ENCODE measurements at regions not wholly inside any gene's neighbourhood (a gene's known extent, or its start where the extent isn't known, plus 50 kb on each side); places are given as distances from the start of the nearest gene placed in this dataset.

DNA sequence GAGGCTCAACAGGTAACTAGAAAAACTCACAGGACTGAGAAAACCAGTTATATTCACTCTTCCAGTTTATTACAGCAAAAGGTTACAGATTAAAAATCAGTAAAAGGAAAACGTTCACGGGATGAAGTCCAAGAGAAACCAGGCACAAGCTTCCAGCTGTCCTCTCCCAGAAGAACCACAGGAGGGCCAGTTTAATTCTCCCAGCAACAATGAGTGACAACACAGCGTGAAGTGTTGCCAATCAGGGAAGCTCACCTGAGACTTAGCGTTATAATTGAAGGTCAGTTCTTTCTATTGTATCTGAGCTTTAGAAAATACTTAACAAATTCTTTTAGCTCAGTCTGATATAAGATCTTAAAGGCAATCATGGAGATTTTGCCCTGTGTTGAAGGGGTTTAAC, 65.2 kb upstream of the TNR start:
- DNase-seq (no peak), ATAC-seq (ENCODE audit: insufficient read depth, low FRiP score) (no peak)
- TF ChIP-seq, protein P1, sequence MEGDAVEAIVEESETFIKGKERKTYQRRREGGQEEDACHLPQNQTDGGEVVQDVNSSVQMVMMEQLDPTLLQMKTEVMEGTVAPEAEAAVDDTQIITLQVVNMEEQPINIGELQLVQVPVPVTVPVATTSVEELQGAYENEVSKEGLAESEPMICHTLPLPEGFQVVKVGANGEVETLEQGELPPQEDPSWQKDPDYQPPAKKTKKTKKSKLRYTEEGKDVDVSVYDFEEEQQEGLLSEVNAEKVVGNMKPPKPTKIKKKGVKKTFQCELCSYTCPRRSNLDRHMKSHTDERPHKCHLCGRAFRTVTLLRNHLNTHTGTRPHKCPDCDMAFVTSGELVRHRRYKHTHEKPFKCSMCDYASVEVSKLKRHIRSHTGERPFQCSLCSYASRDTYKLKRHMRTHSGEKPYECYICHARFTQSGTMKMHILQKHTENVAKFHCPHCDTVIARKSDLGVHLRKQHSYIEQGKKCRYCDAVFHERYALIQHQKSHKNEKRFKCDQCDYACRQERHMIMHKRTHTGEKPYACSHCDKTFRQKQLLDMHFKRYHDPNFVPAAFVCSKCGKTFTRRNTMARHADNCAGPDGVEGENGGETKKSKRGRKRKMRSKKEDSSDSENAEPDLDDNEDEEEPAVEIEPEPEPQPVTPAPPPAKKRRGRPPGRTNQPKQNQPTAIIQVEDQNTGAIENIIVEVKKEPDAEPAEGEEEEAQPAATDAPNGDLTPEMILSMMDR (IDR thresholded peaks at IDR 0.05; ENCODE audit: control extremely low read depth, extremely low read depth): no peak
- Histone ChIP-seq H3K27me3 (ENCODE audit: control insufficient read depth in 3 of 3, insufficient read depth in 3 of 3, low read length in 2 of 3) (peaks cover 0 to 4% (median 0%) of the 10 kb centered on the region in 3 donors), H3K27ac (ENCODE audit: low read depth in 1 of 2, low read length in 1 of 2) (no peak overlapping the region), H3K9ac (ENCODE audit: insufficient read depth in 1 of 2, low read length in 2 of 2) (no peak overlapping the region), H3K4me3 (no peak overlapping the region), H3K4me1 (ENCODE audit: control insufficient read depth in 5 of 5, insufficient read depth in 5 of 5, low read length in 5 of 5) (peaks cover 0 to 4% (median 0%) of the 10 kb centered on the region in 5 donors), H3K9me3 (ENCODE audit: control insufficient read depth in 4 of 4, insufficient read depth in 3 of 4, low read length in 3 of 4) (no peaks in the 10 kb centered on the region), H3K36me3 (ENCODE audit: control insufficient read depth in 4 of 4, insufficient read depth in 4 of 4, low read length in 4 of 4) (no peaks in the 10 kb centered on the region)
- 58 to 89% methylated on average over 4 of the region's 4 CpGs for WGBS, 2 donors

DNA sequence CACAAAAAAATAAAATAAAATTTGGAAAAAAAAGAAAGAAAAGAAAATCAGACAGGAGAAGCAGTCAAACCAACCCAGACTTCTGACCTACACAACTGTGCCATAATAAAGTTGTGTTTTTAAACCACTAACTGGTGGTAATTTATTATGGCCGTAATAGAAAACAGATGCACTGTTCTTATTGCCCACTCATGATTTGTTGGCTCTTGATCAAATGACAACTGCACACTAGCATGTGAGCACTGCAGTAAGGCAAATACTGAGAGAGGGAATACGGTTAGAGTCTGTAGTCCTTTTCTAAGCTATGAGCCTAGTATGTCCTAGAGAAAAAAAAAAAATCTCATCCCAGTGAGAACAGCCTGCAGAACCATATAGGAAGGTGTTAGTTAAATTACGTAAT, 61.2 kb upstream of the TNR start:
- H3K9me3 ChIP-seq (ENCODE audit: control insufficient read depth in 4 of 4, insufficient read depth in 3 of 4, low read length in 3 of 4): no peaks in the 10 kb centered on the region
- DNase-seq: no peak
- H3K27ac ChIP-seq (ENCODE audit: low read depth in 1 of 2, low read length in 1 of 2): no peak overlapping the region
- H3K36me3 ChIP-seq (ENCODE audit: control insufficient read depth in 4 of 4, insufficient read depth in 4 of 4, low read length in 4 of 4): no peaks in the 10 kb centered on the region
- H3K4me3 ChIP-seq: no peak overlapping the region
- peaks cover 0 to 4% (median 0%) of the 10 kb centered on the region in 5 donors for H3K4me1 ChIP-seq (ENCODE audit: control insufficient read depth in 5 of 5, insufficient read depth in 5 of 5, low read length in 5 of 5)
- TF ChIP-seq, protein P1 (IDR thresholded peaks at IDR 0.05; ENCODE audit: control extremely low read depth, extremely low read depth): no peak
- H3K9ac ChIP-seq (ENCODE audit: insufficient read depth in 1 of 2, low read length in 2 of 2): no peak overlapping the region
- no peaks in the 10 kb centered on the region for H3K27me3 ChIP-seq (ENCODE audit: control insufficient read depth in 3 of 3, insufficient read depth in 3 of 3, low read length in 2 of 3)
- WGBS, 2 donors: 87 to 96% methylated on average over 3 of the region's 3 CpGs
- ATAC-seq (ENCODE audit: insufficient read depth, low FRiP score): no peak

DNA sequence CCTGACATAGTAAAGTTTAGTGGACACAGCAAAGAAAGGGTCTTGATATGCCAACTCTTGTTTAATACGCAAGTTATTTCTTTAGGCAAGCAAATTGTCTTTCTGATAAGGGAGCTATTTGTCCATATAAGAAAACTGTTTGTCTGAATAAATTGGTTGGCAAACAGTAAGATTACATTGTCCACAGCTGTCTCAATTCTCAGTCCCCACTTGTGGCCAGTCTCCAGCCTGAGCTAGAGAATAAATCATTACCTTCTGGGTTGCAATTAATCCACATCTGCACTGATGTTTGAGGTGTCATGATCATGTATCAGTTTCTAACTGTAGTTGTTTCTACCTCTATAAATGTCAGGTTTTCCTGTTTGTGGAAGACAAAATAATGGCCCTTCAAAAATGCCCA, 60.0 kb upstream of the TNR start:
- no peak overlapping the region for H3K27ac ChIP-seq (ENCODE audit: low read depth in 1 of 2, low read length in 1 of 2)
- ATAC-seq (ENCODE audit: insufficient read depth, low FRiP score) (no peak), DNase-seq (no peak)
- no peak overlapping the region for H3K9ac ChIP-seq (ENCODE audit: insufficient read depth in 1 of 2, low read length in 2 of 2)
- H3K9me3 ChIP-seq (ENCODE audit: control insufficient read depth in 4 of 4, insufficient read depth in 3 of 4, low read length in 3 of 4): no peaks in the 10 kb centered on the region
- TF ChIP-seq, protein P1 (IDR thresholded peaks at IDR 0.05; ENCODE audit: control extremely low read depth, extremely low read depth): no peak
- H3K4me1 ChIP-seq (ENCODE audit: control insufficient read depth in 5 of 5, insufficient read depth in 5 of 5, low read length in 5 of 5): peaks cover 0 to 4% (median 0%) of the 10 kb centered on the region in 5 donors
- H3K36me3 ChIP-seq (ENCODE audit: control insufficient read depth in 4 of 4, insufficient read depth in 4 of 4, low read length in 4 of 4): no peaks in the 10 kb centered on the region
- 84 to 86% methylated on average over 1 of the region's 1 CpG for WGBS, 2 donors
- H3K4me3 ChIP-seq: no peak overlapping the region
- H3K27me3 ChIP-seq (ENCODE audit: control insufficient read depth in 3 of 3, insufficient read depth in 3 of 3, low read length in 2 of 3): no peaks in the 10 kb centered on the region

DNA sequence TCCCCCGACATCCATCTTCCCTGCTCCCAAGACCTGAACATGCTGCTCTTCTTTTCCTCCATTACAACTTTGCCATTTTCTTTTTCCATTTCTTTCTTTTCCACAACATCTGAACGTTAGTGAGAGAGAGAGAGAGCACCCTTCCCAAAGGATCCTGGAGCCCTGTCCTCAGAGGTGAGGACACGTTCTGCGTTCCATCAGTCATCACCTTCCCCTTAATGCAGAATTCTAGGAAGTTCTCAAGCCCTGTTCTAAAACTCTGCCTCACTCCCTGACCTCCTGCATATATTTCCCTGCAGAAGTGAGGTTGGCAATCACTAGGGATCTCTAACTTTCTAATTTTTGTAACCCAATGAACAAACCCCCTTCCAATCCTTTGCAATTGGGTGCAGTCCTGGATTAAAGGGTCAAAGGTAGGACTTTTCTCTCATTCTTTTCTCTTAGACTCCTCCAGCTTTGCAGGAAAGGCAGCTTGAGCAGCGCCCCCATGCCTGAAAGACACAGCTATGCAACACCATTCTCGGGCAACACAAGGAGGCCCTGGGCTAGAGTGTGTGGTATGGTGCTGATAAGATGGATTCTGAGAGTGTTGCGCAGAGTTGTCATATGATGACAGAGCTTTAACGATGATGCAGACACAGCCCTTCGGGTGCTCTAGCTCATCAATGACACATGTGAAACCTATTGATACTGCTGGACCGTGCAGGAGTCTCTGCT, 59.2 kb upstream of the TNR start:
- no peaks in the 10 kb centered on the region for H3K9me3 ChIP-seq (ENCODE audit: control insufficient read depth in 4 of 4, insufficient read depth in 3 of 4, low read length in 3 of 4)
- H3K27ac ChIP-seq (ENCODE audit: low read depth in 1 of 2, low read length in 1 of 2): no peak overlapping the region
- no peak for ATAC-seq (ENCODE audit: insufficient read depth, low FRiP score)
- no peak overlapping the region for H3K4me3 ChIP-seq
- H3K36me3 ChIP-seq (ENCODE audit: control insufficient read depth in 4 of 4, insufficient read depth in 4 of 4, low read length in 4 of 4): no peaks in the 10 kb centered on the region
- TF ChIP-seq, protein P1 (IDR thresholded peaks at IDR 0.05; ENCODE audit: control extremely low read depth, extremely low read depth): no peak
- peaks cover 0 to 4% (median 0%) of the 10 kb centered on the region in 5 donors for H3K4me1 ChIP-seq (ENCODE audit: control insufficient read depth in 5 of 5, insufficient read depth in 5 of 5, low read length in 5 of 5)
- WGBS, 2 donors: 85 to 88% methylated on average over 10 of the region's 10 CpGs
- DNase-seq: no peak
- H3K9ac ChIP-seq (ENCODE audit: insufficient read depth in 1 of 2, low read length in 2 of 2): no peak overlapping the region
- H3K27me3 ChIP-seq (ENCODE audit: control insufficient read depth in 3 of 3, insufficient read depth in 3 of 3, low read length in 2 of 3): no peaks in the 10 kb centered on the region

Measured in lung (tissue), 11 donors.